ENCODE measurements at regions not wholly inside any gene's neighbourhood (a gene's known extent, or its start where the extent isn't known, plus 50 kb on each side); places are given as distances from the start of the nearest gene placed in this dataset.
A peak's percentile ranks its signal among the peaks of the same experiment; 100 is the strongest.

DNA sequence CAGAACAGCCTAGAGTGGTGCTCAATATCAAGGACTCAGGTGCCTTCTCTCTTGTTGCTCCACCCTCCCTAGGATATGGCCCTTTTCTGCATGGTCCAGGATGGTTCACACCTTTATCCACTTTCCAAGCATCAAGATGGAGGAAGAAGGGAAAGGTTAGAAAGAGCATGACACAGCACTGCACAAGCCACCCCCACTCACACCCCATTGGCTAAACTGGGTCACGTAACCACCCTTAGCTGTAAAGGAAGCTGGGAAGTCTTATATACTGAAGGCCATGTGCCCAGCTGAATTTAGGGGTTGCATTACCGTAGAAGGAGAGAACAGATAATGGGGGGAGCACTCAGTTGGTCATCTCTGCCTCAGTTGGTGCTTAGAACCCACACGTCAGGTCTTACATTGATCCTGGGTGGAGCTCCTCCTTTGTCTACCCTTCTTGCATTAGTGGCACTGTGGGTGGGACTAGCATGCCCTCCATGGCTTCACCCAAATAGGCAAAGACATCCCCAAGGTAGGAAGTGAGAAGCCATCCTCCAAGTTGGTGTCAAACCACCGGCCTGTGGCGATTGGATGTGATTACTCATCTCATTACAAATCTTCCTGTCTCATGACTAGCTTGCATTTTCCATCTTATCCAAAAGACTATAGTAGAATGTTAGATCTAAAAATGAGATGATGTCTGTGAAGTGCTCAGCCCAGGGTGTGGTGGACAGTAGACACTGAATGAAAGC is 248.5 kb downstream of the HAUS1 start:
- DNase-seq: no peak

DNA sequence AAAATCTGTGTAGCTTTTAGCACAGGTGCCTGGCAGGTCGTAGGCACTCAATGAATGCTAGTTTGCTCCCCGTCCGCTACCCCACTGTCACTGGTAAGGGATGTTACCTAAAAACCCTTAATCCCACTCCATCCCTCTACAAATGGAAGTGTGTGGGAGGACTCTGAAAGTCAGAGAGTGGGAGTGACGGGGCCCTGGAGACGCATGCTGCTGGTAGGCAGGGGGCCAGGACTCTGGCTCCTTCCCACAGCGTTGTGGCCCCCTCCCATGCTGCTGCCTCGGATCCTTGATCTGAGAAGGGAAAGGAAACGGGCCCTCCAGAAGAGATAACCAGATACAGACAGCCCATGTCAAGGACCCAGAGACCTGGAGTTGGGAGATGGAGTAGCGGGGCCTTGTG is 249.3 kb downstream of the HAUS1 start:
- DNase-seq: no peak

GRCh38 chr18:46356278-46357033 is 252.3 kb downstream of the HAUS1 start:
- DNase-seq: no peak

GRCh38 chr18:46360102-46360699 is 256.0 kb downstream of the HAUS1 start:
- no peak for DNase-seq

DNA sequence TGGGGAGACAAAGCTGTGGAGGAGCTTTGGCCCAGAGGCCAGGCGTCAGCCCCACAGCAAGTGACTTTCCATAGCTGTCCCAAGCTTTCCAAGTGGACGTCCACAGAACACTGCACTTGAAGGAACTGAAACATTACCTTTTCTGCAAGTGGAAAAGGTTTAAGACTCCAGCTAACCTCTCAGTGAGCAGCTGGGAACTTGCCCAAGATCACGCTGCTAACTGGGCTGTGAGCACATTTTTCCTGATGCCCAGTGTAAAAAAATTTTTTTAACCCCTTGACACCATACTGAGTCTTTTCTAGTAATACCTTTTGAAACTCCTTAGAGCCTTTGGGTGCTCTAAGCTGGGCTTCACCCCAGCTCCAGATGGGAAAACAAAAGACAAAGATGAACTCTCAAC is 256.7 kb downstream of the HAUS1 start:
- DNase-seq: no peak

GRCh38 chr18:46362533-46362932 is 258.3 kb downstream of the HAUS1 start:
- DNase-seq: no peak

DNA sequence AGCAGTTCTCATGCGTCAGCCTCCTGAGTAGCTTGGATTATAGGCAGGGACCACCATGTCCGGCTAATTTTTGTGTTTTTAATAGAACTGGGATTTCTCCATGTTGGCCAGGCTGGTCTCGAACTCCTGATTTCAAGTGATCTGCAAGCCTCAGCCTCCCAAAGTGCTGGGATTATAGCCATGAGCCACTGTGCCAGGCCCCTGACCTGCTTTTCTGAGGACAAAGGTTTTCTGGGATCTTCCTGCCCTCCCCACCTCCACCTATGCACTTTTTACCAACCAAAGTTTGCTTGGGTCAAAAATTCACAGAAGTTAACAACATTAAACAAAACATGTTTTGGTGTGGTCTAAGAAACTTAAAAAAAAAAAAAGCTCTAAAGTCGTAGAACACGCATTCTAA is 259.9 kb downstream of the HAUS1 start:
- DNase-seq: no peak

GRCh38 chr18:46366201-46366600 is 262.0 kb downstream of the HAUS1 start:
- DNase-seq: no peak

DNA sequence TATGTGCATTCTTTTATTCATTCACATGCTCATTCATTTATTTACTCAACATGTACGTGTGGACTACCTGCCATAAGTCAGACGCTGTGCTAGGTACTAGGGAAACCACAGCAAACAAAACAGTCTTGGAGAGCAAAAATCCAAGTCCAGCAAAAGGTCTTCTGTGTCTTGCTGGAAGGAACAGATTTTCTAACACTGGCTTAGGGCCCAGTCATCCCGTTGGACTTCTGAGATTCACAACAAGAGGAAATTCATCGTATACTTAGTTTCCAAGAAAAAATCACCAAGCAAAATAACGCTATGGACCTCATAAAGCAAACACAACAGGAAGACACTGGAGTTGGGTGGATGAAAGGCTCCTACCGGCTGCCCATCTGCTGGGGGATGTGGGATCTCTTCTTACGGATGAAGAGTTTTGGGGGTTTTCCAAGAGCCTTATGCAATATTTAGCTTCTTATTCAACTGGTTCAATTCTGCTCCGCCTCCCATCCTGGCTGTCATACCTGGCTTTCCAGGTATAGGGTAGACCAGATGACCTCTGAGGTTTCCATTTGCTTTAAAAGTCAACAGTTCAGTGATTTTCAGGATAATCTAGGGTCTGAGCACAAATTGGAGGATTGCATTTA is 262.7 kb downstream of the HAUS1 start:
- DNase-seq: no peak

- DNase-seq: no peak
These were observed 265.1 kb downstream of the HAUS1 start for GRCh38 chr18:46369323-46369722.

DNA sequence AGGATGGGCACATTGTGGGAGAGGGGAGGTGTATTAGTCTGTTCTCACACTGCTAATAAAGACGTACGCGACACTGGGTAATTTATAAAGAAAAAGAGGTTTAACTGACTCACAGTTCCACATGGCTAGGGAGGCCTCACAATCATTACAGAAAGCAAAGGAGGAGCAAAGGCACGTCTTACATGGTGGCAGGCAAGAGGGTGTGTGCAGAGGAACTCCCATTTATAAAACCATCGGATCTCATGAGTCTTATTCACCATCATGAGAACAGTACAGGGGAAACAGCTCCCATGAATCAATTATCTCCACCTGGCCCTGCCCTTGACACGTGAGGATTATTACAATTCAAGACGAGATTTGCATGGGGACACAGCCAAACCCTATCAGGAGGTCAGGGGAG is 266.7 kb downstream of the HAUS1 start:
- no peak for DNase-seq

- DNase-seq: no peak
These were observed 268.5 kb downstream of the HAUS1 start for GRCh38 chr18:46372670-46373069.

DNA sequence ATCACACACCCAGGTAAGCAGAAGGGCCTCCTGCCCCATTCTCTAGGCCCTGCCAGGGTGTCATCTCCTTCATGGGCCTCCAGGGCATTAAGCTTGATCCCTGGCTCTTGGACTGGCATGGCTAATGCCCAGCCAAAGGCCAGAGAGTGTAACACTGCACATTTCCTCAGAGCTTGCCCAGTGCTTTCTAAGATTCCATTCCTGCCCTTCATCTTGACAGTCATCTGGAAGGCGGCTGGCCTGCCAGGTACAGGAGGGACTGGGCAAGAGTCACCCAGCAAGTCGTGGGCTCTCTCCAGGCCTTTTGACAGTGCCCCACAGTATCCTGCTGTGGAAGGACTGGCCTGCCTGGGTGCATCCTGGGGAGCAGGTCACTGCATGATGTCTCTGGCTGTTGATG is 268.9 kb downstream of the HAUS1 start:
- no peak for DNase-seq

- DNase-seq: no peak
These were observed 269.6 kb downstream of the HAUS1 start for GRCh38 chr18:46373791-46374190.

DNA sequence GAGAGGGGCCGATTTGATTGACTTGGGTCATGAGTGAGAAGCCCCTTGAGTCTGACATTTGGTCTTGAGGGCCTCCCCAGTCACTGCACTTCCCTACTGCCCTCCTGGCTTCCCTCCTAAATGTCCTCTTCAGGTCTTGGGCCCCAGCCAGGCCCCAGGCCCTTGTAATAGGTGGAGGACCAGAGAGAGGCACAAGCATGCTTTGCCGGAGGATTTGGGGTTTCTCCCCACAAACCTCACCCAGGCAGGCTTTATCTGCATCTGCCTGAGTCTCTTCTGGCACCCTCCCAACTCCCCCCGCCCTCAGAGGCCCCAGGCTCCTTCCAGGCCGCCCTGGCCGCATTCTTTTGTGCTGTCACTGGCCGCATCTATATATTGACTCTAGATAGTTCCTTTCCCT is 270.7 kb downstream of the HAUS1 start:
- no peak for DNase-seq

DNA sequence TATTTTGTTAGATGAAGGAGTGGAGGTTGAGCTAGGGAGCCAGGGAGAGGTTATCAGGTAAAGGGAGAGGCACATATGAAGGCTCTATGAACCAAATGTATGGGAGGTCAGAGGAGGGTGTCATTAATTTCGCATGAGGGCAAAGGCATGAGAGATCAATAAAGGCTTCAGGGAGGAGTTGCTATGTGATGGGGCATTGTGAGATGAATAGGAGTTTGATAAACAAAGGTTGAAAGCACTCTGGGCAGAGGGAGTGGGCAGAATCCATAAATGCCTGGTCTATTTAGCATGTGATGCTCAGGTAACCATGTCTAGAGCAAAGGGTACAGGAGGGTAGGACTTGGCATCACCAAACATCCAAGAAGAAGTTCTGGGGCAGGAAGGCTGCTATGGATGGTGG is 273.4 kb downstream of the HAUS1 start:
- DNase-seq: no peak

GRCh38 chr18:46378126-46378863 is 274.1 kb downstream of the HAUS1 start:
- no peak for DNase-seq

- no peak for DNase-seq
These were observed 274.7 kb downstream of the HAUS1 start for GRCh38 chr18:46378864-46379207.

DNA sequence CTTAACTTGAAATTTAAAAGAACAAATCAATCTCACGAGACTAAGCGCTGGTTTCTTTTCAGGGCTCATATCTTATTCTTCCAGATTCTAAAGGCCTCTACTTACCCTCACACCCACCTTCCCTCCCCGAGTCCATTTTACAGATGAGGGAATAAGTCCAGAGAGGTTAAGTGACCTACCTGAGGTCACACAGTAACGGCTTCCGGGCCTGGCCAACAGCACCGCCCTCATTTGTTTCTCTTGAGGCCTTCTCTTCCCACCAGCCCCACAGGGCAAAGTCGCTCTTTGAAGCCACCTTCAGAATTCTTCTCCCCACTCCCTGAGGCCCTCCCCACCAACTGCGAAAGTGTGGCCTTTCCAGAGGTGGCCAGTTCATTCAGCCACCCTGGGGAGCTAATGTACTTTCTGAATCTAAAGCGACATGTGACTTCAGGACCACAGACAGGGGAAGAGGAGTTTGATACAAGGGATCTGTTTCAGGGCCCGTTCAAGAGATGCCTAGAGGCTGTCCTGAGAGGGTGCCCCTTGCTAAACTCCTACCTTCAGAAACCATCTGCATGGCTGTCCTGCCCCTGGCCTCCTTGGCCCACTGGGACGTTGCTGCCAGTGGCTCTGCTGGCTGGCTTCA is 275.3 kb downstream of the HAUS1 start:
- DNase-seq: no peak

GRCh38 chr18:46385124-46385523 is 271.9 kb downstream of the LOXHD1 start:
- DNase-seq: no peak

GRCh38 chr18:46386788-46387187 is 270.2 kb downstream of the LOXHD1 start:
- DNase-seq: peak; percentile 13

- no peak for DNase-seq
These were observed 269.4 kb downstream of the LOXHD1 start for GRCh38 chr18:46387441-46388131.

Measured in EL (cell line).